Neuronal stem cell (in vitro differentiated cells): ENCODE measurements at regions not wholly inside any gene's neighbourhood (a gene's known extent, or its start where the extent isn't known, plus 50 kb on each side); places are given as distances from the start of the nearest gene placed in this dataset.
"Not testable (repeated sequence)": the region's sequence is repeated elsewhere in the genome, so short reads cannot be mapped to it uniquely, and the experiment has no call there.

Experiments
- DNase-seq: peaks from one replicate; pipeline ENCODE4 v3.0.0-alpha.2; 2013; ENCODE audit warnings: low spot score
- H2AFZ ChIP-seq: one replicate; pipeline ENCODE4 v1.6.1; 2013; ENCODE audit warnings: mild to moderate bottlenecking, low read length, inconsistent platforms
- H2AK5ac ChIP-seq: 2 replicates; pipeline ENCODE4 v1.6.1; 2013; ENCODE audit warnings: low read depth, mild to moderate bottlenecking, inconsistent platforms, low read length, moderate library complexity, mixed read lengths
- H2BK120ac ChIP-seq: 2 replicates; pipeline ENCODE4 v1.6.1; 2013; ENCODE audit warnings: low read depth, mild to moderate bottlenecking, inconsistent platforms, low read length, moderate library complexity, mixed read lengths
- H2BK12ac ChIP-seq: one replicate; pipeline ENCODE4 v1.6.1; 2013; ENCODE audit warnings: low read length, inconsistent platforms
- H2BK15ac ChIP-seq: 2 replicates; pipeline ENCODE4 v1.6.1; 2013; ENCODE audit warnings: mild to moderate bottlenecking, low read length, inconsistent platforms, mixed read lengths
- H2BK5ac ChIP-seq: one replicate; pipeline ENCODE4 v1.6.1; 2013; ENCODE audit warnings: inconsistent platforms, mild to moderate bottlenecking, low read length, moderate library complexity
- H3K14ac ChIP-seq: one replicate; pipeline ENCODE4 v1.6.1; 2013; ENCODE audit warnings: low read length, inconsistent platforms
- H3K18ac ChIP-seq: 2 replicates; pipeline ENCODE4 v1.6.1; 2013; ENCODE audit warnings: low read length, inconsistent platforms
- H3K23ac ChIP-seq: 2 replicates; pipeline ENCODE4 v1.6.1; 2013; ENCODE audit warnings: low read depth, mild to moderate bottlenecking, mixed read lengths, low read length, inconsistent platforms; ENCODE audit not compliant: poor library complexity
- H3K27ac ChIP-seq: replicated peaks from 3 replicates; pipeline ENCODE4 v1.5.1; 2013; ENCODE audit warnings: low read length, inconsistent platforms
- H3K27me3 ChIP-seq, 3 experiments: 2 replicates each; pipeline ENCODE4 v1.6.1; 2013; ENCODE audit warnings: low read length in 3 of 3, mild to moderate bottlenecking in 2 of 3, inconsistent platforms in 1 of 3, low read depth in 1 of 3, mixed read lengths in 1 of 3, moderate library complexity in 1 of 3; ENCODE audit not compliant: control insufficient read depth in 3 of 3, insufficient read depth in 3 of 3
- H3K36me3 ChIP-seq, 2 donors: replicated peaks in 1 of 2; 2 replicates each; pipeline ENCODE4 v1.6.1; 2013; ENCODE audit warnings: low read length in 2 of 2; ENCODE audit not compliant: control insufficient read depth in 2 of 2, insufficient read depth in 2 of 2
- H3K4ac ChIP-seq: 2 replicates; pipeline ENCODE4 v1.6.1; 2013; ENCODE audit warnings: inconsistent platforms, mild to moderate bottlenecking, low read length, moderate library complexity
- H3K4me1 ChIP-seq, 2 donors: 1 replicate in 1 of 2; 2 replicates in 1 of 2; pipeline ENCODE4 v1.6.1; 2013; ENCODE audit warnings: low read length in 2 of 2, low read depth in 1 of 2; ENCODE audit not compliant: control insufficient read depth in 2 of 2, insufficient read depth in 1 of 2
- H3K4me2 ChIP-seq: one replicate; pipeline ENCODE4 v1.6.1; 2013; ENCODE audit warnings: mild to moderate bottlenecking, low read length, inconsistent platforms; ENCODE audit not compliant: insufficient read depth, poor library complexity, severe bottlenecking
- H3K4me3 ChIP-seq, 2 donors: 2 replicates each; pipeline ENCODE4 v1.5.1; 2013; ENCODE audit warnings: low read length in 2 of 2, mild to moderate bottlenecking in 2 of 2, inconsistent platforms in 1 of 2, moderate library complexity in 1 of 2
- H3K79me1 ChIP-seq: one replicate; pipeline ENCODE4 v1.6.1; 2013; ENCODE audit warnings: low read depth, mild to moderate bottlenecking, inconsistent platforms, low read length, moderate library complexity
- H3K9ac ChIP-seq: one replicate; pipeline ENCODE4 v1.6.1; 2013; ENCODE audit warnings: mild to moderate bottlenecking, low read depth, low read length, inconsistent platforms; ENCODE audit not compliant: poor library complexity
- H3K9me3 ChIP-seq, 2 donors: replicated peaks in 1 of 2; 2 replicates each; pipeline versions ENCODE3 to v1.6.1; 2013; ENCODE audit warnings: low read length in 2 of 2, mild to moderate bottlenecking in 2 of 2, inconsistent platforms in 1 of 2, low read depth in 1 of 2, mixed read lengths in 1 of 2, moderate library complexity in 1 of 2; ENCODE audit not compliant: control insufficient read depth in 2 of 2, insufficient read depth in 1 of 2
- H4K8ac ChIP-seq: one replicate; pipeline ENCODE4 v1.6.1; 2013; ENCODE audit warnings: low read depth, mild to moderate bottlenecking, inconsistent platforms, low read length, moderate library complexity
- H4K91ac ChIP-seq: one replicate; pipeline ENCODE4 v1.6.1; 2013; ENCODE audit warnings: low read length, low read depth, mild to moderate bottlenecking, inconsistent platforms; ENCODE audit not compliant: poor library complexity
- WGBS, 2 donors: extraction: QIAGEN DNeasy Blood & Tissue Kit; methylation state at CpG; one replicate each; pipeline ENCODE4 v1.1.7; 2013; ENCODE audit warnings: missing lambda C conversion rate in 2 of 2, mixed read lengths in 1 of 2; ENCODE audit not compliant: insufficient read length in 2 of 2, insufficient replicate concordance in 1 of 2; ENCODE audit errors: extremely low coverage in 2 of 2; 5-methylcytosine and 5-hydroxymethylcytosine counted together

DNA sequence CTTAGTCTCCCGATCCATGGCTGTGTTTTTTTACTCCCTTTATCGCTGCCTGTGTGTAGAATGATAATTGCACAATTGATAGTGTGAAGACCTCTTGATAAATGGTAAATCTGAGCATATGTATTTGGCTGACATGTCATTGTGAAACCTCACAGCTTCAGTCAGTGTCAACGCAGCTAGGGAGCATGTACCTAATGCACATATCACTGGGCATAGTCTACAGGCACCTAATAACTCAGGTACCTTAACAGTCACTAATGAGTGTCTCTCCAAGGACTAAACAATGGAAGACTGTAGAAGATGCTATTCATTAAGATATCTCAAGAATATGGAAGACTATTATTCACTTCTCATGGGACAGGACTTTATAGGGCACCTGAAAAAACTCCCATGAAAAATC is 101.0 kb upstream of the PTPN20 start:
- H3K4ac ChIP-seq, H3K36me3 ChIP-seq, H2BK12ac ChIP-seq, H3K9me3 ChIP-seq, H2BK15ac ChIP-seq, H3K4me1 ChIP-seq, H3K27ac ChIP-seq, H4K8ac ChIP-seq, H3K4me2 ChIP-seq, H2AK5ac ChIP-seq, H2BK5ac ChIP-seq, H3K14ac ChIP-seq, H3K4me3 ChIP-seq, H3K79me1 ChIP-seq, H3K18ac ChIP-seq, H2BK120ac ChIP-seq, H3K23ac ChIP-seq, DNase-seq, H2AFZ ChIP-seq, H3K27me3 ChIP-seq, H4K91ac ChIP-seq, H3K9ac ChIP-seq: not testable (repeated sequence)
- no CpG with 5 or more reads among the region's 3 CpGs for WGBS, 2 donors

DNA sequence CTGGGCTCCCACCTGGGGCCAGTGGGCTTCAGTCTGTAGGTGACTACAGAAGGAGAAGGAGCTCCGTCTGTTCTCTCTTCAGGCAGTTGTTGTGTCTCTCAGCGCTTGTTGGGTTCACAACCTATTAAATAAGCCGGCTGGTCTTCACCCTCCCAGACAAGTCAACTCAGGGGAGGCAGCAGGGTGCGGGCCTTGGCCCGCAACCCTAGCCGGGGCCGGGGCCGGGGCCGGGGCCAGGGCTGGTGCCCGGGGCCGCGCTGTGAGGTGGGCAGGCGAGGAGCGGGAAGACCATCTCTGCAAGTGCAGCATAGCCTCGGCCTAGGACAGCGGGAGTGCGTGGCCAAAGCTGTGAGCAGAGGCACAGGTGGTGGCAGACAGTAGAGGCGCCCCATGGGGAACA is 95.1 kb upstream of the PTPN20 start:
- not testable (repeated sequence) for H2BK120ac ChIP-seq, H3K4me1 ChIP-seq, DNase-seq, H3K36me3 ChIP-seq, H3K27ac ChIP-seq, H3K4ac ChIP-seq, H3K4me3 ChIP-seq, H3K18ac ChIP-seq, H2AK5ac ChIP-seq, H4K91ac ChIP-seq, H3K9me3 ChIP-seq, H3K14ac ChIP-seq, H2BK15ac ChIP-seq, H2BK5ac ChIP-seq, H3K23ac ChIP-seq, H2BK12ac ChIP-seq, H3K79me1 ChIP-seq, H3K9ac ChIP-seq, H3K27me3 ChIP-seq, H2AFZ ChIP-seq, H4K8ac ChIP-seq, H3K4me2 ChIP-seq
- no CpG with 5 or more reads among the region's 18 CpGs for WGBS, 2 donors

DNA sequence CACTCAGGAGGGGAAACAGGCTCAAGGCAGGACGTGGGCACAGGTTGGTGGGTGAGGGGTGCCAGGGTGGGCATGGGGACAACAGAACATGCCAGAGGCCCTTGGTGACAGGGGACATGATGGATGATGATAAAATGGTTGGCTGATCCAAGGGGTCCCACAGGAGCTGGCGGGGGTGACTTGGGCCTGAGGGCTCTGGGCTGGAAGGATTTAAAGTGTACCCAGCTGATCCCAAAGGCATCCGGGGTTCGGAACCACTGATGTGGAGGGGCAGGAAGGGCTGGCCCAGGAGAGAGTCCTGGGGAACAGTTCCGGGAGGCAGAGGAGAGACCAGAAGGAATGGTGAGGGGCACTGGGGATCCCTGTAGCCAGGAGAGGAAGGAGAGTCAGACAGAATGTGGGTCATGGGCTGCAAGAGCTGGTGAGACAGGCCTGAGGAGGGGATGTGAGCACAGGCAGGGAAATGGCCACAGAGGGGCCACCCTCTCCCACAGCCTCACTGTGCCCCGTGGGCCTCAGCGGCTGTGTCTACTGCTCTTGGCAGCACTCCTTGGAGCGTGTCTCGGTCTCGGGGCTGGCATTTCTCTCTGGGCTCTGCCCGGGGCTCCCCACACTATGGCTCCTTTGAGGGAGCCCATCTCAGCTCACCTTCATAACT is 70.7 kb upstream of the PTPN20 start:
- not testable (repeated sequence) for H2BK120ac ChIP-seq, H4K8ac ChIP-seq, H3K4ac ChIP-seq, DNase-seq, H3K4me3 ChIP-seq, H3K23ac ChIP-seq, H3K18ac ChIP-seq, H3K14ac ChIP-seq, H3K27me3 ChIP-seq, H3K4me2 ChIP-seq, H2AK5ac ChIP-seq, H3K79me1 ChIP-seq, H4K91ac ChIP-seq, H2BK15ac ChIP-seq, H3K27ac ChIP-seq, H3K9ac ChIP-seq, H3K9me3 ChIP-seq, H2BK12ac ChIP-seq, H3K36me3 ChIP-seq, H2BK5ac ChIP-seq, H3K4me1 ChIP-seq, H2AFZ ChIP-seq
- no CpG with 5 or more reads among the region's 11 CpGs for WGBS, 2 donors

DNA sequence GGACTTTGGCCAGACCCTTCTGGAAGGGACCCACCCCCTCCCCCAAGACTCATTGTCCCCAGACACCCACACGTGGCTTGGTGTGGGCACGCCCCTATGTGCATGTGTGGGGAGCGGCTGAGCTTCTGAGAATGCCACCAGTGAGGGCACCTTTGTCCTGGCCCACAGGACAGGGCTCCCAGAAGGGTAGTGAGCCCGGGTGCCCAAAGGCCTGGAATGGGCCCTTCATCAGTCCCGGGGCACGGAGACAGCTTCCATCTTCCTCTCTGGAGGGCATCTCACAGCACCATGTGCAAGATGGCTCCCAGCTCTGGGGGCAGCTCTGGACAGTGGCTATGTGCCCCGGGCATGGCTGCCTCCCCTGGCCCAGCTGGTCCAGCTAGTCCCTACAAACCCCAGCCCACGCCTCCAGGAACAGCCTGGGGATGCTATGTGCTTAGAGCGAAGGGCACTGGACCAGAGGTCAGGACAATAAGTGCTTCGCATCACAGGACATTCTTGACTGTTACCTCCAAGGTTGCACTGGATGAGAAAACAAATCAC is 70.1 kb upstream of the PTPN20 start:
- not testable (repeated sequence) for H3K4me3 ChIP-seq, H3K9ac ChIP-seq, H4K91ac ChIP-seq, H2BK120ac ChIP-seq, H3K27ac ChIP-seq, H3K9me3 ChIP-seq, H3K23ac ChIP-seq, H3K4me2 ChIP-seq, H2AK5ac ChIP-seq, H3K18ac ChIP-seq, H2AFZ ChIP-seq, H2BK15ac ChIP-seq, DNase-seq, H3K36me3 ChIP-seq, H2BK5ac ChIP-seq, H3K4me1 ChIP-seq, H3K27me3 ChIP-seq, H3K79me1 ChIP-seq, H4K8ac ChIP-seq, H3K14ac ChIP-seq, H2BK12ac ChIP-seq, H3K4ac ChIP-seq
- no CpG with 5 or more reads among the region's 10 CpGs for WGBS, 2 donors
